Neural progenitor cell (in vitro differentiated cells): ENCODE measurements at regions not wholly inside any gene's neighbourhood (a gene's known extent, or its start where the extent isn't known, plus 50 kb on each side); places are given as distances from the start of the nearest gene placed in this dataset.

ENCODE experiments used
- DNase-seq: peaks from one replicate; pipeline ENCODE4 v3.0.0-alpha.2; 2016; ENCODE audit warnings: low spot score
- H2AFZ ChIP-seq: fragments of 200-600 bp; sonication (generic); replicated peaks from 2 replicates; pipeline ENCODE4 v1.6.1; 2016; ENCODE audit warnings: antibody characterized with exemption
- H3F3A ChIP-seq: fragments of 200-600 bp; sonication (generic); 2 replicates; pipeline ENCODE4 v1.6.1; 2016; ENCODE audit warnings: antibody characterized with exemption, low read depth
- H3K27ac ChIP-seq: fragments of 200-600 bp; sonication (generic); 2 replicates; pipeline ENCODE4 v1.5.1; 2016; ENCODE audit warnings: mild to moderate bottlenecking
- H3K27me3 ChIP-seq: fragments of 200-600 bp; sonication (generic); 2 replicates; pipeline ENCODE4 v1.6.1; 2016; ENCODE audit warnings: mild to moderate bottlenecking, moderate library complexity
- H3K36me3 ChIP-seq: fragments of 200-600 bp; sonication (generic); 2 replicates; pipeline ENCODE4 v1.5.1; 2016
- H3K4me1 ChIP-seq: fragments of 200-600 bp; sonication (generic); 2 replicates; pipeline ENCODE4 v1.6.1; 2016; ENCODE audit warnings: mixed run types
- H3K4me2 ChIP-seq: fragments of 200-600 bp; sonication (generic); 2 replicates; pipeline ENCODE4 v1.6.1; 2016
- H3K4me3 ChIP-seq: fragments of 200-600 bp; sonication (generic); 2 replicates; pipeline ENCODE4 v1.5.1; 2016
- H3K79me2 ChIP-seq: fragments of 200-600 bp; sonication (generic); 2 replicates; pipeline ENCODE4 v1.6.1; 2016; ENCODE audit warnings: low read depth
- H3K9ac ChIP-seq: fragments of 200-600 bp; sonication (generic); 2 replicates; pipeline ENCODE4 v1.6.1; 2016
- H3K9me3 ChIP-seq: fragments of 200-600 bp; sonication (generic); 2 replicates; pipeline ENCODE4 v1.5.1; 2016; ENCODE audit warnings: low read depth
- H4K20me1 ChIP-seq: fragments of 200-600 bp; sonication (generic); 2 replicates; pipeline ENCODE4 v1.6.1; 2016; ENCODE audit warnings: low read depth
- H3K27ac Mint-ChIP-seq: 3 replicates; pipeline ENCODE4 v1.8.0; 2021; ENCODE audit warnings: mixed read lengths
- H3K27me3 Mint-ChIP-seq: 2 replicates; pipeline ENCODE4 v1.8.0; 2022; ENCODE audit warnings: low read depth, mild to moderate bottlenecking, inconsistent platforms, moderate library complexity, mixed read lengths; ENCODE audit not compliant: insufficient read depth
- H3K36me3 Mint-ChIP-seq: 3 replicates; pipeline ENCODE4 v1.8.0; 2021; ENCODE audit warnings: mixed read lengths
- H3K4me1 Mint-ChIP-seq: 3 replicates; pipeline ENCODE4 v1.8.0; 2021; ENCODE audit warnings: mixed read lengths
- H3K4me3 Mint-ChIP-seq: 3 replicates; pipeline ENCODE4 v1.8.0; 2021; ENCODE audit warnings: mild to moderate bottlenecking, moderate library complexity, mixed read lengths
- H3K9me3 Mint-ChIP-seq: 3 replicates; pipeline ENCODE4 v1.8.0; 2020; ENCODE audit warnings: mixed read lengths
- CTCF ChIP-seq: fragments of 200-600 bp; sonication (generic); IDR thresholded peaks from 2 replicates; pipeline ENCODE4 v1.5.1; 2017; ENCODE audit warnings: antibody characterized with exemption, mild to moderate bottlenecking
- EZH2 ChIP-seq: fragments of 200-600 bp; sonication (generic); IDR thresholded peaks from 2 replicates; pipeline ENCODE4 v1.6.1; 2017; ENCODE audit warnings: antibody characterized with exemption, mild to moderate bottlenecking, moderate library complexity
- EZH2phosphoT487 ChIP-seq: fragments of 200-600 bp; sonication (generic); IDR thresholded peaks from 2 replicates; pipeline ENCODE4 v1.6.1; 2017; ENCODE audit warnings: antibody characterized with exemption

- Mint-ChIP-seq H3K36me3 (no peaks in the 10 kb centered on the region), H3K4me1 (peaks cover 9% of the 10 kb centered on the region), H3K9me3 (no peaks in the 10 kb centered on the region), H3K27ac (no peak overlapping the region), H3K4me3 (no peak overlapping the region), H3K27me3 (no peaks in the 10 kb centered on the region)
- Histone ChIP-seq H3K79me2 (no peaks in the 10 kb centered on the region), H3K4me2 (no peak overlapping the region), H4K20me1 (no peaks in the 10 kb centered on the region), H3K9me3 (no peaks in the 10 kb centered on the region), H3K27me3 (no peaks in the 10 kb centered on the region), H3F3A (peaks cover 11% of the 10 kb centered on the region), H3K27ac (no peak overlapping the region), H2AFZ (no peak overlapping the region), H3K4me1 (peaks cover 24% of the 10 kb centered on the region), H3K4me3 (no peak overlapping the region), H3K36me3 (no peaks in the 10 kb centered on the region), H3K9ac (no peak overlapping the region)
- DNase-seq: no peak
- TF ChIP-seq CTCF (no peak), EZH2 (no peak), EZH2phosphoT487 (no peak)
These were observed 300.9 kb upstream of the SOX2 start for GRCh38 chr3:181410870-181411269.

- H4K20me1 ChIP-seq: no peaks in the 10 kb centered on the region
- no peak overlapping the region for H3K4me3 ChIP-seq
- H2AFZ ChIP-seq: no peak overlapping the region
- H3K79me2 ChIP-seq: no peaks in the 10 kb centered on the region
- H3K9ac ChIP-seq: no peak overlapping the region
- Mint-ChIP-seq H3K36me3 (no peaks in the 10 kb centered on the region), H3K9me3 (no peaks in the 10 kb centered on the region), H3K27ac (no peak overlapping the region), H3K4me3 (no peak overlapping the region), H3K4me1 (no peaks in the 10 kb centered on the region), H3K27me3 (no peaks in the 10 kb centered on the region)
- H3K27me3 ChIP-seq: no peaks in the 10 kb centered on the region
- no peaks in the 10 kb centered on the region for H3K4me1 ChIP-seq
- no peaks in the 10 kb centered on the region for H3F3A ChIP-seq
- DNase-seq: no peak
- H3K27ac ChIP-seq: no peak overlapping the region
- no peaks in the 10 kb centered on the region for H3K9me3 ChIP-seq
- TF ChIP-seq CTCF (no peak), EZH2 (no peak), EZH2phosphoT487 (no peak)
- H3K36me3 ChIP-seq: no peaks in the 10 kb centered on the region
- H3K4me2 ChIP-seq: no peak overlapping the region
These were observed 307.7 kb upstream of the SOX2 start for GRCh38 chr3:181403876-181404660.

- H3K27ac Mint-ChIP-seq: no peak overlapping the region
- H3K36me3 Mint-ChIP-seq: no peaks in the 10 kb centered on the region
- H3K4me2 ChIP-seq: no peak overlapping the region
- no peak for DNase-seq
- no peak overlapping the region for H2AFZ ChIP-seq
- H3K9me3 Mint-ChIP-seq: no peaks in the 10 kb centered on the region
- H3F3A ChIP-seq: no peaks in the 10 kb centered on the region
- no peak overlapping the region for H3K4me3 ChIP-seq
- H3K9ac ChIP-seq: no peak overlapping the region
- H3K4me1 Mint-ChIP-seq: no peaks in the 10 kb centered on the region
- H3K27me3 Mint-ChIP-seq: no peaks in the 10 kb centered on the region
- H3K4me3 Mint-ChIP-seq: no peak overlapping the region
- H3K9me3 ChIP-seq: no peaks in the 10 kb centered on the region
- H3K27me3 ChIP-seq: no peaks in the 10 kb centered on the region
- no peaks in the 10 kb centered on the region for H3K36me3 ChIP-seq
- no peaks in the 10 kb centered on the region for H4K20me1 ChIP-seq
- TF ChIP-seq EZH2phosphoT487 (no peak), CTCF (no peak), EZH2 (no peak)
- no peaks in the 10 kb centered on the region for H3K4me1 ChIP-seq
- no peak overlapping the region for H3K27ac ChIP-seq
- no peaks in the 10 kb centered on the region for H3K79me2 ChIP-seq
These were observed 309.4 kb upstream of the SOX2 start for GRCh38 chr3:181402347-181402746.
